SK-N-MC (cell line): ENCODE measurements at regions not wholly inside any gene's neighbourhood (a gene's known extent, or its start where the extent isn't known, plus 50 kb on each side); places are given as distances from the start of the nearest gene placed in this dataset.
A peak's percentile ranks its signal among the peaks of the same experiment; 100 is the strongest.

Experiments used
- DNase-seq: peaks from one replicate; pipeline ENCODE4 v3.0.0-alpha.2; 2011; ENCODE audit warnings: low read depth, low spot score
- H3K27ac ChIP-seq: fragments of 200-600 bp; sonication (generic); 2 replicates; pipeline ENCODE4 v1.5.1; 2016; ENCODE audit warnings: mixed run types
- H3K36me3 ChIP-seq: fragments of 200-600 bp; sonication (generic); 2 replicates; pipeline ENCODE4 v1.6.1; 2017; ENCODE audit warnings: antibody characterized with exemption, low read length, mixed read lengths; ENCODE audit not compliant: insufficient read depth
- H3K4me3 ChIP-seq: fragments of 200-600 bp; sonication (generic); 2 replicates; pipeline ENCODE4 v1.5.1; 2016
- H3K9ac ChIP-seq: fragments of 200-600 bp; sonication (generic); 2 replicates; pipeline ENCODE4 v1.8.0; 2017; ENCODE audit warnings: mixed run types, mixed read lengths; ENCODE audit not compliant: insufficient read length
- H3K9me3 ChIP-seq: fragments of 200-600 bp; sonication (generic); 2 replicates; pipeline ENCODE4 v1.6.1; 2017; ENCODE audit warnings: low read depth, mild to moderate bottlenecking, antibody characterized with exemption, low read length, moderate library complexity, mixed read lengths
- EZH2 ChIP-seq: fragments of 200-600 bp; sonication (generic); IDR thresholded peaks from one replicate; pipeline ENCODE4 v1.6.1; 2017; ENCODE audit warnings: antibody characterized with exemption
- FOXP2 ChIP-seq: optimal IDR thresholded peaks from 2 replicates; pipeline ENCODE3; 2011; ENCODE audit warnings: mild to moderate bottlenecking, moderate library complexity; ENCODE audit not compliant: insufficient read depth; ENCODE audit errors: extremely low read length, control extremely low read depth
- POLR2AphosphoS5 ChIP-seq: IDR thresholded peaks from 2 replicates; pipeline ENCODE4 v1.6.1; 2012; ENCODE audit warnings: mild to moderate bottlenecking, low read depth, low read length, borderline replicate concordance

GRCh38 chr16:13780406-13781168 is 139.4 kb upstream of the ERCC4 start:
- Histone ChIP-seq H3K27ac (peak overlapping the region; percentile 77), H3K4me3 (peak overlapping the region; percentile 40), H3K9me3 (peaks cover 4% of the 10 kb centered on the region; the same call in 1 of the 2 replicates), H3K36me3 (no peaks in the 10 kb centered on the region), H3K9ac (no peak overlapping the region)
- TF ChIP-seq FOXP2, result no peak
- TF ChIP-seq POLR2AphosphoS5, result no peak
- no peak for TF ChIP-seq EZH2
- DNase-seq, result no peak

- H3K9ac ChIP-seq, result no peak overlapping the region
- no peaks in the 10 kb centered on the region for H3K36me3 ChIP-seq
- TF ChIP-seq POLR2AphosphoS5 (no peak), EZH2 (no peak), FOXP2 (no peak)
- no peak overlapping the region for H3K4me3 ChIP-seq
- H3K9me3 ChIP-seq, result peaks cover 4% of the 10 kb centered on the region; the same call in 1 of the 2 replicates
- DNase-seq, result no peak
- peak overlapping the region; percentile 29 for H3K27ac ChIP-seq
Measured at GRCh38 chr16:13781169-13781564, 138.8 kb upstream of the ERCC4 start.

- TF ChIP-seq EZH2 (no peak), FOXP2 (no peak), POLR2AphosphoS5 (no peak)
Measured at GRCh38 chr16:13781575-13782338, 138.2 kb upstream of the ERCC4 start.

GRCh38 chr16:13791095-13791494 is 128.9 kb upstream of the ERCC4 start:
- H3K9me3 ChIP-seq, result no peaks in the 10 kb centered on the region
- H3K9ac ChIP-seq, result no peak overlapping the region
- H3K36me3 ChIP-seq, result no peaks in the 10 kb centered on the region
- no peak overlapping the region for H3K4me3 ChIP-seq
- no peak for TF ChIP-seq POLR2AphosphoS5
- no peak for TF ChIP-seq FOXP2
- no peak for TF ChIP-seq EZH2
- DNase-seq, result no peak
- H3K27ac ChIP-seq, result no peak overlapping the region

More at GRCh38 chr16:13781575-13782338, 138.2 kb upstream of the ERCC4 start:
- Histone ChIP-seq H3K9me3 (peaks cover 4% of the 10 kb centered on the region; the same call in 1 of the 2 replicates), H3K36me3 (no peaks in the 10 kb centered on the region), H3K27ac (no peak overlapping the region), H3K9ac (no peak overlapping the region), H3K4me3 (no peak overlapping the region)
- DNase-seq, result no peak

GRCh38 chr16:13793841-13794409 is 126.0 kb upstream of the ERCC4 start:
- Histone ChIP-seq H3K36me3 (no peaks in the 10 kb centered on the region), H3K9ac (no peak overlapping the region), H3K4me3 (no peak overlapping the region), H3K9me3 (no peaks in the 10 kb centered on the region), H3K27ac (no peak overlapping the region)
- TF ChIP-seq EZH2 (no peak), POLR2AphosphoS5 (no peak), FOXP2 (no peak)
- DNase-seq, result no peak

GRCh38 chr16:13795131-13795530 is 124.8 kb upstream of the ERCC4 start:
- H3K27ac ChIP-seq, result no peak overlapping the region

GRCh38 chr16:13797718-13798117 is 122.2 kb upstream of the ERCC4 start:
- peak overlapping the region; percentile 33; the same call in 1 of the 2 replicates for H3K27ac ChIP-seq
- H3K9me3 ChIP-seq, result no peaks in the 10 kb centered on the region
- no peak overlapping the region for H3K9ac ChIP-seq
- H3K36me3 ChIP-seq, result no peaks in the 10 kb centered on the region
- no peak for TF ChIP-seq FOXP2
- TF ChIP-seq POLR2AphosphoS5, result no peak
- no peak for TF ChIP-seq EZH2
- no peak for DNase-seq
- H3K4me3 ChIP-seq, result no peak overlapping the region

More at GRCh38 chr16:13795131-13795530, 124.8 kb upstream of the ERCC4 start:
- Histone ChIP-seq H3K9ac (no peak overlapping the region), H3K36me3 (no peaks in the 10 kb centered on the region), H3K4me3 (no peak overlapping the region), H3K9me3 (no peaks in the 10 kb centered on the region)
- DNase-seq, result no peak
- TF ChIP-seq FOXP2 (no peak), EZH2 (no peak), POLR2AphosphoS5 (no peak)

- H3K36me3 ChIP-seq, result no peaks in the 10 kb centered on the region
- no peaks in the 10 kb centered on the region for H3K9me3 ChIP-seq
- peak overlapping the region; percentile 74 for H3K27ac ChIP-seq
- no peak overlapping the region for H3K4me3 ChIP-seq
- no peak for DNase-seq
- no peak for TF ChIP-seq POLR2AphosphoS5
- no peak for TF ChIP-seq FOXP2
- no peak for TF ChIP-seq EZH2
- no peak overlapping the region for H3K9ac ChIP-seq
Measured at GRCh38 chr16:13798211-13798610, 121.7 kb upstream of the ERCC4 start.
